Hepatocyte (in vitro differentiated cells): ENCODE measurements at regions not wholly inside any gene's neighbourhood (a gene's known extent, or its start where the extent isn't known, plus 50 kb on each side); places are given as distances from the start of the nearest gene placed in this dataset.

Experiments
- DNase-seq: peaks from one replicate; pipeline ENCODE4 v3.0.0-alpha.2; 2016; ENCODE audit warnings: low spot score
- H2AFZ ChIP-seq: fragments of 200-600 bp; sonication (generic); 2 replicates; pipeline ENCODE4 v1.6.0; 2016; ENCODE audit warnings: antibody characterized with exemption, mild to moderate bottlenecking
- H3K27ac ChIP-seq: fragments of 200-600 bp; sonication (generic); 2 replicates; pipeline ENCODE4 v1.5.1; 2016; ENCODE audit warnings: mild to moderate bottlenecking
- H3K27me3 ChIP-seq: fragments of 200-600 bp; sonication (generic); 2 replicates; pipeline ENCODE4 v1.6.1; 2016
- H3K36me3 ChIP-seq: fragments of 200-600 bp; sonication (generic); replicated peaks from 2 replicates; pipeline ENCODE4 v1.5.1; 2016; ENCODE audit warnings: low read depth; ENCODE audit not compliant: insufficient read depth
- H3K4me1 ChIP-seq: fragments of 200-600 bp; sonication (generic); 2 replicates; pipeline ENCODE4 v1.5.1; 2016; ENCODE audit warnings: mild to moderate bottlenecking, moderate library complexity; ENCODE audit not compliant: insufficient read depth
- H3K4me2 ChIP-seq: fragments of 200-600 bp; sonication (generic); 2 replicates; pipeline ENCODE4 v1.6.0; 2016
- H3K4me3 ChIP-seq: fragments of 200-600 bp; sonication (generic); 2 replicates; pipeline ENCODE4 v1.5.1; 2016; ENCODE audit warnings: mild to moderate bottlenecking
- H3K79me2 ChIP-seq: fragments of 200-600 bp; sonication (generic); 2 replicates; pipeline ENCODE4 v1.6.0; 2017; ENCODE audit warnings: mild to moderate bottlenecking
- H3K9me2 ChIP-seq: fragments of 200-600 bp; sonication (generic); replicated peaks from 2 replicates; pipeline ENCODE4 v1.6.0; 2017; ENCODE audit warnings: mild to moderate bottlenecking; ENCODE audit not compliant: insufficient read depth
- H3K9me3 ChIP-seq: fragments of 200-600 bp; sonication (generic); 2 replicates; pipeline ENCODE4 v1.5.1; 2016; ENCODE audit warnings: low read depth, mild to moderate bottlenecking
- H4K20me1 ChIP-seq: fragments of 200-600 bp; sonication (generic); 2 replicates; pipeline ENCODE4 v1.6.0; 2016; ENCODE audit warnings: mild to moderate bottlenecking; ENCODE audit not compliant: insufficient read depth, poor library complexity, severe bottlenecking
- CTCF ChIP-seq: fragments of 200-600 bp; sonication (generic); IDR thresholded peaks from 2 replicates; pipeline ENCODE4 v1.5.1; 2016; ENCODE audit warnings: antibody characterized with exemption, mild to moderate bottlenecking; ENCODE audit not compliant: poor library complexity
- EZH2 ChIP-seq: fragments of 200-600 bp; sonication (generic); IDR thresholded peaks from 2 replicates; pipeline ENCODE4 v1.6.1; 2016; ENCODE audit warnings: antibody characterized with exemption, mild to moderate bottlenecking, borderline replicate concordance
- EZH2phosphoT487 ChIP-seq: fragments of 200-600 bp; sonication (generic); IDR thresholded peaks from one replicate; pipeline ENCODE4 v1.6.1; 2018; ENCODE audit warnings: antibody characterized with exemption, mild to moderate bottlenecking, low read depth, moderate library complexity; ENCODE audit not compliant: unreplicated experiment, severe bottlenecking
- WGBS: methylation state at CpG from one replicate; pipeline ENCODE4 v1.1.6; 2016; ENCODE audit warnings: low lambda C conversion rate; ENCODE audit errors: missing lambda C conversion rate; 5-methylcytosine and 5-hydroxymethylcytosine counted together

- H3K4me1 ChIP-seq = no peaks in the 10 kb centered on the region
- H3K9me2 ChIP-seq = no peaks in the 10 kb centered on the region
- no peak for DNase-seq
- H3K4me3 ChIP-seq = no peak overlapping the region
- no peaks in the 10 kb centered on the region for H4K20me1 ChIP-seq
- H3K27ac ChIP-seq = no peak overlapping the region
- peaks cover 10% of the 10 kb centered on the region for H3K9me3 ChIP-seq
- TF ChIP-seq EZH2phosphoT487 (no peak), EZH2 (no peak), CTCF (no peak)
- 91% methylated on average over 1 of the region's 1 CpG for WGBS
- H3K4me2 ChIP-seq = no peak overlapping the region
- H2AFZ ChIP-seq = no peak overlapping the region
- H3K27me3 ChIP-seq = no peaks in the 10 kb centered on the region
- H3K36me3 ChIP-seq = no peaks in the 10 kb centered on the region
- no peaks in the 10 kb centered on the region for H3K79me2 ChIP-seq
These were observed 360.8 kb upstream of the ARID1B start for GRCh38 chr6:156416391-156416790.

GRCh38 chr6:156413154-156413553 lies 364.0 kb upstream of the ARID1B start:
- no peak overlapping the region for H3K27ac ChIP-seq
- H3K4me3 ChIP-seq = no peak overlapping the region
- H2AFZ ChIP-seq = no peak overlapping the region
- H3K4me2 ChIP-seq = no peak overlapping the region
- H3K79me2 ChIP-seq = no peaks in the 10 kb centered on the region
- TF ChIP-seq EZH2phosphoT487 (no peak), EZH2 (no peak), CTCF (no peak)
- 83% methylated on average over 2 of the region's 2 CpGs for WGBS
- no peaks in the 10 kb centered on the region for H4K20me1 ChIP-seq
- DNase-seq = no peak
- H3K27me3 ChIP-seq = no peaks in the 10 kb centered on the region
- H3K9me3 ChIP-seq = peaks cover 4% of the 10 kb centered on the region
- no peaks in the 10 kb centered on the region for H3K36me3 ChIP-seq
- no peaks in the 10 kb centered on the region for H3K4me1 ChIP-seq
- H3K9me2 ChIP-seq = no peaks in the 10 kb centered on the region

- H3K4me1 ChIP-seq = no peaks in the 10 kb centered on the region
- no peak overlapping the region for H3K4me3 ChIP-seq
- no peak for DNase-seq
- peaks cover 4% of the 10 kb centered on the region for H3K9me3 ChIP-seq
- TF ChIP-seq EZH2 (no peak), CTCF (peak; percentile 23)
- no peak overlapping the region for H3K27ac ChIP-seq
- H4K20me1 ChIP-seq = no peaks in the 10 kb centered on the region
- no peaks in the 10 kb centered on the region for H3K9me2 ChIP-seq
- H3K79me2 ChIP-seq = no peaks in the 10 kb centered on the region
- H3K36me3 ChIP-seq = no peaks in the 10 kb centered on the region
- H3K27me3 ChIP-seq = no peaks in the 10 kb centered on the region
- no peak overlapping the region for H3K4me2 ChIP-seq
- no peak overlapping the region for H2AFZ ChIP-seq
These were observed 366.5 kb upstream of the ARID1B start for GRCh38 chr6:156410649-156411048.

- H3K79me2 ChIP-seq = no peaks in the 10 kb centered on the region
- no peak overlapping the region for H2AFZ ChIP-seq
- H3K27me3 ChIP-seq = no peaks in the 10 kb centered on the region
- TF ChIP-seq CTCF (no peak), EZH2phosphoT487 (no peak), EZH2 (no peak)
- peaks cover 4% of the 10 kb centered on the region for H3K9me3 ChIP-seq
- no peaks in the 10 kb centered on the region for H3K4me1 ChIP-seq
- no peaks in the 10 kb centered on the region for H3K36me3 ChIP-seq
- no peak overlapping the region for H3K4me3 ChIP-seq
- WGBS = 86% methylated on average over 3 of the region's 3 CpGs
- no peaks in the 10 kb centered on the region for H4K20me1 ChIP-seq
- H3K4me2 ChIP-seq = no peak overlapping the region
- no peaks in the 10 kb centered on the region for H3K9me2 ChIP-seq
- DNase-seq = no peak
- no peak overlapping the region for H3K27ac ChIP-seq
These were observed 368.5 kb upstream of the ARID1B start for GRCh38 chr6:156408655-156409054.
